Stimulated activated naive CD4-positive, alpha-beta T cell treated with Interleukin-2 at 50 U/mL for 16 hours (primary cell): ENCODE measurements at regions not wholly inside any gene's neighbourhood (a gene's known extent, or its start where the extent isn't known, plus 50 kb on each side); places are given as distances from the start of the nearest gene placed in this dataset.

ENCODE experiments used
- DNase-seq: peaks from one replicate; lab custom pipeline; 2025; lab: John Stamatoyannopoulos, UW

GRCh38 chr1:157189096-157189495, 50.9 kb upstream of the ETV3 start:
- DNase-seq = no peak
